DOHH2 (cell line): ENCODE measurements at regions not wholly inside any gene's neighbourhood (a gene's known extent, or its start where the extent isn't known, plus 50 kb on each side); places are given as distances from the start of the nearest gene placed in this dataset.

Experiments used
- EZH2phosphoT487 ChIP-seq: fragments of 200-600 bp; sonication (generic); IDR thresholded peaks from 2 replicates; pipeline ENCODE4 v1.6.1; 2017; ENCODE audit warnings: borderline replicate concordance, mild to moderate bottlenecking, antibody characterized with exemption, low read length, moderate library complexity, mixed read lengths
- TF ChIP-seq, protein P1 (sequence below): fragments of 200-600 bp; sonication (generic); IDR thresholded peaks from one replicate; pipeline ENCODE4 v1.5.1; 2014; ENCODE audit warnings: antibody characterized with exemption, mild to moderate bottlenecking, low read depth, low read length; ENCODE audit not compliant: poor library complexity, severe bottlenecking

DNA sequence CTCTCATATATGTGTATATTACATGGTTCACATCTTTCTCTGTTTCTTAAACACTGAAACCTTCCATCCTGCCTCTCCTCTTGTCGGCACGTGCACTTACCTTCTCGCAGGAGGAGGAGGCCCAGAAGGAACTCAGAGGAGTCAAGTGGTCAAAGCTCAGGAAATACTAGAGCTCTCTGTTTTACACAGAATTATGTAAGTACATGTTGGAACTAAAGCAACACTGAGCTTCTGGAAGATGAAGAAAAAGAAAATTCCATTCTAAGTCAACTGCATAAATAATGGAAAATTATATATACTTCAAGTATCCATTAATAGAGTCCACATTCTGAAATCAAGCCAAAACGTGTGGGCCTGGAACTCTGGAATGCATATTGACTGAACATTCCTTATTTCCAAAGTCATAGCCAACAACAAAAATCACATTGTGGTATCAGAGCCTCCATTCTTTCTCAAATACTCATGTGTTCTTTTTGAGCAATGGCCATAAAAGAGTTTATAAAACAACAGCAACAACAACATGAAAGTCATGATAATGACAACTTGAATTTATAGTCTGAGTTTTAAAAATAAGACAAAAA, 121.5 kb upstream of the RAI14 start:
- TF ChIP-seq, protein P1, sequence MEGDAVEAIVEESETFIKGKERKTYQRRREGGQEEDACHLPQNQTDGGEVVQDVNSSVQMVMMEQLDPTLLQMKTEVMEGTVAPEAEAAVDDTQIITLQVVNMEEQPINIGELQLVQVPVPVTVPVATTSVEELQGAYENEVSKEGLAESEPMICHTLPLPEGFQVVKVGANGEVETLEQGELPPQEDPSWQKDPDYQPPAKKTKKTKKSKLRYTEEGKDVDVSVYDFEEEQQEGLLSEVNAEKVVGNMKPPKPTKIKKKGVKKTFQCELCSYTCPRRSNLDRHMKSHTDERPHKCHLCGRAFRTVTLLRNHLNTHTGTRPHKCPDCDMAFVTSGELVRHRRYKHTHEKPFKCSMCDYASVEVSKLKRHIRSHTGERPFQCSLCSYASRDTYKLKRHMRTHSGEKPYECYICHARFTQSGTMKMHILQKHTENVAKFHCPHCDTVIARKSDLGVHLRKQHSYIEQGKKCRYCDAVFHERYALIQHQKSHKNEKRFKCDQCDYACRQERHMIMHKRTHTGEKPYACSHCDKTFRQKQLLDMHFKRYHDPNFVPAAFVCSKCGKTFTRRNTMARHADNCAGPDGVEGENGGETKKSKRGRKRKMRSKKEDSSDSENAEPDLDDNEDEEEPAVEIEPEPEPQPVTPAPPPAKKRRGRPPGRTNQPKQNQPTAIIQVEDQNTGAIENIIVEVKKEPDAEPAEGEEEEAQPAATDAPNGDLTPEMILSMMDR: no peak
- no peak for TF ChIP-seq EZH2phosphoT487
